OCI-LY7 (cell line): ENCODE measurements at regions not wholly inside any gene's neighbourhood (a gene's known extent, or its start where the extent isn't known, plus 50 kb on each side); places are given as distances from the start of the nearest gene placed in this dataset.

Experiments
- BruUV-seq: library from RNA; stranded (reverse); fragments of 400-500 nt; replicated peaks from 2 replicates; lab custom pipeline; 2021; lab: Mats Ljungman, UMichigan
- CTCF ChIA-PET: fragments of 300-600 bp; sonication (Branson Sonifier 250); formaldehyde crosslinking; loops from one replicate; lab custom pipeline; 2022; ENCODE audit warnings: antibody characterized with exemption; ENCODE audit not compliant: unreplicated experiment; lab: Charles Lee
- POLR2A ChIA-PET: fragments of 300-600 bp; sonication (Branson Sonifier 250); formaldehyde crosslinking; loops from one replicate; lab custom pipeline; 2022; ENCODE audit warnings: antibody characterized with exemption; lab: Charles Lee
- DNase-seq: peaks from one replicate; pipeline ENCODE4 v3.0.0-alpha.2; 2015; ENCODE audit warnings: low spot score
- H2AFZ ChIP-seq: fragments of 200-600 bp; sonication (generic), shearing (Covaris generic); 2 replicates; pipeline ENCODE4 v1.6.1; 2014; ENCODE audit warnings: mild to moderate bottlenecking, antibody characterized with exemption, low read length, moderate library complexity
- H3K27ac ChIP-seq: fragments of 200-600 bp; sonication (generic); 2 replicates; pipeline ENCODE4 v1.5.1; 2014; ENCODE audit warnings: mixed run types, low read depth, mild to moderate bottlenecking, moderate library complexity, low read length, inconsistent platforms; ENCODE audit not compliant: poor library complexity, severe bottlenecking
- H3K36me3 ChIP-seq: fragments of 200-600 bp; sonication (generic); 2 replicates; pipeline ENCODE4 v1.6.1; 2014; ENCODE audit warnings: mild to moderate bottlenecking, antibody characterized with exemption, low read length, moderate library complexity, mixed read lengths; ENCODE audit not compliant: insufficient read depth
- H3K4me1 ChIP-seq: fragments of 200-600 bp; sonication (generic); 2 replicates; pipeline ENCODE4 v1.5.1; 2014; ENCODE audit warnings: mild to moderate bottlenecking, low read length; ENCODE audit not compliant: insufficient read depth, poor library complexity, severe bottlenecking
- H3K4me2 ChIP-seq: fragments of 200-600 bp; sonication (generic); 2 replicates; pipeline ENCODE4 v1.6.1; 2014; ENCODE audit warnings: mild to moderate bottlenecking, low read length
- H3K4me3 ChIP-seq: fragments of 200-600 bp; sonication (generic); 2 replicates; pipeline ENCODE4 v1.5.1; 2014; ENCODE audit warnings: mild to moderate bottlenecking, low read depth, low read length; ENCODE audit not compliant: poor library complexity, severe bottlenecking
- H3K79me2 ChIP-seq: fragments of 200-600 bp; sonication (generic); 2 replicates; pipeline ENCODE4 v1.6.1; 2016; ENCODE audit warnings: low read depth, mild to moderate bottlenecking, low read length, moderate library complexity, mixed read lengths; ENCODE audit not compliant: insufficient read depth
- H3K9me2 ChIP-seq: fragments of 200-600 bp; sonication (generic); 2 replicates; pipeline ENCODE4 v1.6.1; 2016; ENCODE audit warnings: mild to moderate bottlenecking, low read length, mixed read lengths; ENCODE audit not compliant: insufficient read depth
- H3K9me3 ChIP-seq: fragments of 200-600 bp; sonication (generic); 2 replicates; pipeline ENCODE4 v1.6.1; 2014; ENCODE audit warnings: mild to moderate bottlenecking, mixed run types, low read length, mixed read lengths
- H4K20me1 ChIP-seq: fragments of 200-600 bp; sonication (generic); 2 replicates; pipeline ENCODE4 v1.6.1; 2014; ENCODE audit warnings: mild to moderate bottlenecking, antibody characterized with exemption, low read length, moderate library complexity, mixed read lengths; ENCODE audit not compliant: insufficient read depth
- EZH2phosphoT487 ChIP-seq: fragments of 200-600 bp; sonication (generic); IDR thresholded peaks from 2 replicates; pipeline ENCODE4 v1.6.1; 2018; ENCODE audit warnings: low read depth, borderline replicate concordance, mild to moderate bottlenecking, mixed run types, antibody characterized with exemption, low read length, moderate library complexity, mixed read lengths
- intact Hi-C: fragments of 100-400 bp; cut with micrococcal nuclease; formaldehyde crosslinking; loops from one replicate; pipeline ENCODE4 v1.10.0; 2022; ENCODE audit not compliant: unreplicated experiment
- TF ChIP-seq, protein P1 (sequence below): fragments of 200-600 bp; sonication (generic); conservative IDR thresholded peaks from 2 replicates; pipeline ENCODE4 v1.5.1; 2014; ENCODE audit warnings: mild to moderate bottlenecking, antibody characterized with exemption, low read length, moderate library complexity, mixed read lengths

DNA sequence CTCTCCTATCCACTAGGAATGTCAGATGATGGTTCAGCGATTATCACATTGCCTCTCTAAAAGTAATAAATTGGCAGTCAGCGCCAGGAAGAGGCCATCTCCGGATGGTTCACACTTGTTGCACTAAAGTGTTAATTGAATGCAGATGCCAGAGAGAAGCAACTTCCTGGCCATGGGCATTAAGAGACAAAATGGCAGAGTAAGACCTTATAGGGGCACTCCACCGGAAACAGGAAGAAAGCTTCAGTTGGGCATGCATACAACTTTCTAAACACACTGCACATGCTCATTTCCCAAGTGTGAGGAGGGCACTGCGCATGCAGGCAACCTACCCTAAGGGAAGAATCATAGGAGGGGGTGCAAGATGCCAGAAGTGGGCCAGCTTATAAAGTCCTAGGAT is 71.7 kb upstream of the AUTS2 start:
- CTCF ChIA-PET = no interaction called here
- no peaks in the 10 kb centered on the region for H3K36me3 ChIP-seq
- no peak for DNase-seq
- no peak overlapping the region for H3K4me3 ChIP-seq
- intact Hi-C loops = no loop called here
- no peak overlapping the region for H3K4me2 ChIP-seq
- POLR2A ChIA-PET = interaction anchor here (0.7 to 1.4 kb wide), 2 partner anchors 8 to 132 kb away, joined by 3 to 4 read pairs; no protein-coding TSS in a partner anchor
- H3K4me1 ChIP-seq = no peaks in the 10 kb centered on the region
- H3K9me2 ChIP-seq = no peaks in the 10 kb centered on the region
- H2AFZ ChIP-seq = no peak overlapping the region
- TF ChIP-seq EZH2phosphoT487 = no peak
- TF ChIP-seq, protein P1, sequence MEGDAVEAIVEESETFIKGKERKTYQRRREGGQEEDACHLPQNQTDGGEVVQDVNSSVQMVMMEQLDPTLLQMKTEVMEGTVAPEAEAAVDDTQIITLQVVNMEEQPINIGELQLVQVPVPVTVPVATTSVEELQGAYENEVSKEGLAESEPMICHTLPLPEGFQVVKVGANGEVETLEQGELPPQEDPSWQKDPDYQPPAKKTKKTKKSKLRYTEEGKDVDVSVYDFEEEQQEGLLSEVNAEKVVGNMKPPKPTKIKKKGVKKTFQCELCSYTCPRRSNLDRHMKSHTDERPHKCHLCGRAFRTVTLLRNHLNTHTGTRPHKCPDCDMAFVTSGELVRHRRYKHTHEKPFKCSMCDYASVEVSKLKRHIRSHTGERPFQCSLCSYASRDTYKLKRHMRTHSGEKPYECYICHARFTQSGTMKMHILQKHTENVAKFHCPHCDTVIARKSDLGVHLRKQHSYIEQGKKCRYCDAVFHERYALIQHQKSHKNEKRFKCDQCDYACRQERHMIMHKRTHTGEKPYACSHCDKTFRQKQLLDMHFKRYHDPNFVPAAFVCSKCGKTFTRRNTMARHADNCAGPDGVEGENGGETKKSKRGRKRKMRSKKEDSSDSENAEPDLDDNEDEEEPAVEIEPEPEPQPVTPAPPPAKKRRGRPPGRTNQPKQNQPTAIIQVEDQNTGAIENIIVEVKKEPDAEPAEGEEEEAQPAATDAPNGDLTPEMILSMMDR = no peak
- H3K79me2 ChIP-seq = no peaks in the 10 kb centered on the region
- H3K27ac ChIP-seq = no peak overlapping the region
- BruUV-seq = no TSS peak
- H4K20me1 ChIP-seq = no peaks in the 10 kb centered on the region
- H3K9me3 ChIP-seq = no peaks in the 10 kb centered on the region

DNA sequence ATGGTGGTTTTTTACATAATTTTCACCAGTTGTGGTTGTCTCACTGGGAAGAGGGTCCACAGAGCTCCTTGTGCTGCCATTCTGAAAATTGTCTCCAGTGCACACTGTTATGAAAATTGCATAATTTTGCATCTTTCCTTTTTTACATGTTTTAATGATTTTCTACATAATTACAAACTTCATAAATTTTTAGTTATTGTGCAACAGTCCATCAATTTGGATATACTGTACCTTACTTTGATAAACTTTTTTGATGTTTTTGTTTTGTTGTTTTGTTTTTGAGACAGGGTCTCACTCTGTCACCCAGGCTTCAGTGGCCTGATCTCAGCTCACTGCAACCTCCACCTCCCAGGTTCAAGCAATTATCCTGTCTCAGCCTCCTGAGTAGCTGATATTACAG is 70.6 kb upstream of the AUTS2 start:
- H3K9me3 ChIP-seq = no peaks in the 10 kb centered on the region
- BruUV-seq = no TSS peak
- no peaks in the 10 kb centered on the region for H3K4me1 ChIP-seq
- H4K20me1 ChIP-seq = no peaks in the 10 kb centered on the region
- no peak for DNase-seq
- H3K9me2 ChIP-seq = no peaks in the 10 kb centered on the region
- ChIA-PET POLR2A (interaction anchor here (0.7 to 1.0 kb wide), 2 partner anchors 16 to 91 kb away, joined by 3 to 4 read pairs; no protein-coding TSS in a partner anchor), CTCF (no interaction called here)
- H3K4me3 ChIP-seq = no peak overlapping the region
- intact Hi-C loops = no loop called here
- no peaks in the 10 kb centered on the region for H3K36me3 ChIP-seq
- no peak overlapping the region for H2AFZ ChIP-seq
- no peak overlapping the region for H3K4me2 ChIP-seq
- TF ChIP-seq, protein P1 = no peak
- no peak for TF ChIP-seq EZH2phosphoT487
- no peaks in the 10 kb centered on the region for H3K79me2 ChIP-seq
- H3K27ac ChIP-seq = no peak overlapping the region

DNA sequence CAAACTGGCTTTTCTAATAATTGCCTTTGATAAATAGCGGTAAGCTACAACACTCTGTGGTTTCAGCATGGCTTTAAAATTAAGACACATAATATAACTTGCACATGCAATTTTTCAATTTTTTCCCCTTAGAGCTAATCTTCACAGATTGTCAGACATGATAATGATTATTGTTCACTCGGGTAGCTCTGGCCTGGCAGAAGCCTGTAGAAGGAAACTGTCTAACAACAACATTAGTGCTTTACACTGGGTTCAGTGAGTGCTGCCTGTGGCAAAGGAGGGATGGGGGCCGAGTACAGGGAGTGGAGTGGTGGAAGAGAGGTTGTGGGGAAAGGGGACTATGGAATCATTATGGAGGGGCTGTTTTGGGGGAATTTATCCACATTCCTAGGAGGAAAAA is 67.2 kb upstream of the AUTS2 start:
- Histone ChIP-seq H2AFZ (no peak overlapping the region), H4K20me1 (no peaks in the 10 kb centered on the region), H3K79me2 (no peaks in the 10 kb centered on the region), H3K4me2 (no peak overlapping the region), H3K36me3 (no peaks in the 10 kb centered on the region), H3K4me1 (peaks cover 15% of the 10 kb centered on the region), H3K9me3 (no peaks in the 10 kb centered on the region), H3K4me3 (no peak overlapping the region), H3K9me2 (no peaks in the 10 kb centered on the region), H3K27ac (no peak overlapping the region)
- DNase-seq = no peak
- POLR2A ChIA-PET = interaction anchor here (0.8 to 1.1 kb wide), 2 partner anchors 12 to 287 kb away, joined by 3 to 5 read pairs; no protein-coding TSS in a partner anchor
- TF ChIP-seq, protein P1 = no peak
- TF ChIP-seq EZH2phosphoT487 = no peak
- intact Hi-C loops = no loop called here
- CTCF ChIA-PET = no interaction called here
- no TSS peak for BruUV-seq
